Stimulated activated memory B cell treated with anti-CD40 and anti-IgM and Interleukin-4, amounts not matched to agents 10 μg/mL and 1 μg/mL and 100 μg/mL, for 72 hours (primary cell): ENCODE measurements at regions not wholly inside any gene's neighbourhood (a gene's known extent, or its start where the extent isn't known, plus 50 kb on each side); places are given as distances from the start of the nearest gene placed in this dataset.

Experiments used
- ATAC-seq: fragments of 150-1000 bp; cut with Tn5 transposase; 2 replicates; pipeline ENCODE4 v1.10.0; 2021
- H3K27ac Mint-ChIP-seq: one replicate; pipeline ENCODE4 v1.8.0; 2022; ENCODE audit warnings: mild to moderate bottlenecking, mixed read lengths
- H3K27me3 Mint-ChIP-seq: one replicate; pipeline ENCODE4 v1.8.0; 2022; ENCODE audit warnings: mixed read lengths
- H3K36me3 Mint-ChIP-seq: one replicate; pipeline ENCODE4 v1.8.0; 2022; ENCODE audit warnings: mixed read lengths
- H3K4me1 Mint-ChIP-seq: one replicate; pipeline ENCODE4 v1.8.0; 2022; ENCODE audit warnings: mixed read lengths
- H3K4me3 Mint-ChIP-seq: one replicate; pipeline ENCODE4 v1.8.0; 2022; ENCODE audit warnings: mild to moderate bottlenecking, moderate library complexity, mixed read lengths
- H3K9me3 Mint-ChIP-seq: one replicate; pipeline ENCODE4 v1.8.0; 2022; ENCODE audit warnings: mixed read lengths

GRCh38 chr3:95044101-95044500 is 981.2 kb downstream of the NSUN3 start:
- ATAC-seq: no peak
- H3K9me3 Mint-ChIP-seq: peaks cover 3% of the 10 kb centered on the region
- H3K4me1 Mint-ChIP-seq: no peaks in the 10 kb centered on the region
- no peak overlapping the region for H3K27ac Mint-ChIP-seq
- H3K4me3 Mint-ChIP-seq: no peak overlapping the region
- no peaks in the 10 kb centered on the region for H3K36me3 Mint-ChIP-seq
- H3K27me3 Mint-ChIP-seq: no peaks in the 10 kb centered on the region

DNA sequence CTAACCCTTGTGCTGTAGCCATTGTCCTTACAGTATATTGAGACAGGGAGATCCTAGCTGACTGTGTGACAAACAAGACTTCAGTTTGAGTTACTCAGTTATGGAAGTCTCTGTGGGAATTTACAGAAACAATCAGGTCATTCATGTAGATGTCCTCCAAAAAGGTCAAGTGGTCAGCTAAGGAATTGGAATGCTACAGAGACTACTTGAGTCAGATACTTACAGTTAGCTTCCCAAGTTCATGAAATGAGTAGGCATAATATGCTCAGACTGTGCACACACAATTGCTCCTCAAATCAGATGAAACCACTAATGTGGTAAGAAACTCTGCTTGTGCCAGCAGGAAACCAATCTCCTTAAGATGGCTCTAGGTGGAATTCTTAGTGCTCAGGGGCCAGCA is 985.7 kb downstream of the NSUN3 start:
- H3K27me3 Mint-ChIP-seq: no peaks in the 10 kb centered on the region
- H3K4me1 Mint-ChIP-seq: no peaks in the 10 kb centered on the region
- no peaks in the 10 kb centered on the region for H3K36me3 Mint-ChIP-seq
- H3K4me3 Mint-ChIP-seq: no peak overlapping the region
- no peak overlapping the region for H3K27ac Mint-ChIP-seq
- peaks cover 5% of the 10 kb centered on the region for H3K9me3 Mint-ChIP-seq
- ATAC-seq: no peak

DNA sequence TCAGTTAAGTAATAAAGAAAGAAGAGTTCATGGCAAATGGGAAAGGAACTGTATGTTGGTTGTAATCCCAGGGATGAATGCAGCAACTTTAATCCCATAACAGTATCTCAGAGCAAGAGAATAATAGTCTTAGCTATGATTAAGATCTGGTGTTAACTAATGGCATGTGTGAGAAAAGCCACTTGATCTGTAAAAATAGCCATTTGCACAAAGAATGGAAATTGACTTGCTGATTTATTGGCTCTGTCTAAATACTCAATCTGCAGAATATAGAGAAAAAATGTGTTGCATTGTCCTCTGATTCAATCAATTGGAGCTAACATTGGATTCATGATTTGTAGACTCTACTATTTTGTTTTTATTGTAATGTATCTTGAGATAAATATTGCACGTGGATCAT is 987.0 kb downstream of the NSUN3 start:
- no peaks in the 10 kb centered on the region for H3K36me3 Mint-ChIP-seq
- H3K27ac Mint-ChIP-seq: no peak overlapping the region
- no peaks in the 10 kb centered on the region for H3K27me3 Mint-ChIP-seq
- no peaks in the 10 kb centered on the region for H3K4me1 Mint-ChIP-seq
- H3K9me3 Mint-ChIP-seq: peaks cover 5% of the 10 kb centered on the region
- H3K4me3 Mint-ChIP-seq: no peak overlapping the region
- ATAC-seq: no peak

GRCh38 chr3:95055288-95055687 is 992.4 kb downstream of the NSUN3 start:
- Mint-ChIP-seq H3K36me3 (no peaks in the 10 kb centered on the region), H3K4me1 (no peaks in the 10 kb centered on the region), H3K27me3 (no peaks in the 10 kb centered on the region), H3K4me3 (no peak overlapping the region), H3K9me3 (peaks cover 5% of the 10 kb centered on the region), H3K27ac (no peak overlapping the region)
- no peak for ATAC-seq

DNA sequence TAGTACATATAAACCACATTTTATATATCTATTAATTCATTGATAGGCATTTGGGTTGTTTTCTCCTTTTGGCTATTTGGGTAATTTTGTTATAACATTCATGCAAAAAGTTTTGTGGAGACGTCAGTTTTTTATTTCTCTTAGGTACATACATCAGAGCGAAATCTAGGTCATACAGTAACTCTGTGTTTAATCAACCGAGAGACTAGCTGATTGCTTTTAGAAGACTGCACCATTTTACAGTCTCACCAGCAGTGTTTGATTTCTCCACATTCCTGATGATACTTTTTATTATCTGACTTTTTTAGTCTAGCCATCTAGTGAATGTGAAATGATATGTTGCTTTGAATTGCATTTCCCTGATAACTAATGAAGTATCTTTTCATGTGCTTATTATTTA is 1019.3 kb downstream of the NSUN3 start:
- no peaks in the 10 kb centered on the region for H3K4me1 Mint-ChIP-seq

DNA sequence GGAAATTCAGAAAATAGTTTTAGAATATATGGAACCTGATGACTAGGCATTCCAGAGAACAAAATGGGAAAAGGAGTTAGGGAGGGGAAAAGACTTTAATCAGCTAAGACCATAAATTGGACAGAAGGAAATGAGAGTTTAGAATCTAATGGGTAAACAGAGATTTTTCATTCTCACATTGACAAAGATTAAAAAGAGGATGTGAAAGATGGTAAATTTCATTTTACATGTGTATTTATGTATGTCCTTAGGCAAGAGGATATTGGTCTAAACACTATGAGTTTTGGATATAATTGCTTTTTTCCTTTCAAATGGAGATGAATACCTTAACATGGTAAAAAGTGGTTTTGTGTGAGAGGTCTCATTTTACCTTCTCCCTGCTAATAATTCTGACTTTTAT is 1021.9 kb downstream of the NSUN3 start:
- Mint-ChIP-seq H3K36me3 (no peaks in the 10 kb centered on the region), H3K4me1 (no peaks in the 10 kb centered on the region), H3K9me3 (no peaks in the 10 kb centered on the region), H3K27ac (no peak overlapping the region), H3K4me3 (no peak overlapping the region), H3K27me3 (no peaks in the 10 kb centered on the region)
- ATAC-seq: no peak

More for the DNA sequence above, 1019.3 kb downstream of the NSUN3 start:
- no peak overlapping the region for H3K4me3 Mint-ChIP-seq
- H3K27me3 Mint-ChIP-seq: no peaks in the 10 kb centered on the region
- H3K27ac Mint-ChIP-seq: no peak overlapping the region
- H3K36me3 Mint-ChIP-seq: no peaks in the 10 kb centered on the region
- no peaks in the 10 kb centered on the region for H3K9me3 Mint-ChIP-seq
- no peak for ATAC-seq

- no peak for ATAC-seq
- no peaks in the 10 kb centered on the region for H3K27me3 Mint-ChIP-seq
- no peak overlapping the region for H3K4me3 Mint-ChIP-seq
- H3K36me3 Mint-ChIP-seq: no peaks in the 10 kb centered on the region
- peaks cover 7% of the 10 kb centered on the region for H3K9me3 Mint-ChIP-seq
- no peaks in the 10 kb centered on the region for H3K4me1 Mint-ChIP-seq
- H3K27ac Mint-ChIP-seq: no peak overlapping the region
These were observed 1025.6 kb downstream of the NSUN3 start for GRCh38 chr3:95088464-95088863.

- Mint-ChIP-seq H3K9me3 (peaks cover 4% of the 10 kb centered on the region), H3K27me3 (no peaks in the 10 kb centered on the region), H3K4me3 (no peak overlapping the region), H3K4me1 (no peaks in the 10 kb centered on the region), H3K36me3 (no peaks in the 10 kb centered on the region), H3K27ac (no peak overlapping the region)
- no peak for ATAC-seq
These were observed 1034.6 kb downstream of the NSUN3 start for GRCh38 chr3:95097493-95097892.

- Mint-ChIP-seq H3K4me1 (no peaks in the 10 kb centered on the region), H3K27me3 (no peaks in the 10 kb centered on the region), H3K36me3 (no peaks in the 10 kb centered on the region), H3K9me3 (peaks cover 4% of the 10 kb centered on the region), H3K4me3 (no peak overlapping the region), H3K27ac (no peak overlapping the region)
- no peak for ATAC-seq
These were observed 1058.1 kb downstream of the NSUN3 start for GRCh38 chr3:95120921-95121320.

GRCh38 chr3:95123104-95123503 is 1060.2 kb downstream of the NSUN3 start:
- Mint-ChIP-seq H3K9me3 (peaks cover 5% of the 10 kb centered on the region), H3K4me1 (no peaks in the 10 kb centered on the region)

GRCh38 chr3:95134693-95135413 is 1072.0 kb downstream of the NSUN3 start:
- Mint-ChIP-seq H3K9me3 (peaks cover 3% of the 10 kb centered on the region), H3K36me3 (no peaks in the 10 kb centered on the region), H3K4me1 (no peaks in the 10 kb centered on the region), H3K27me3 (no peaks in the 10 kb centered on the region), H3K4me3 (no peak overlapping the region), H3K27ac (no peak overlapping the region)
- ATAC-seq: no peak

More at GRCh38 chr3:95123104-95123503, 1060.2 kb downstream of the NSUN3 start:
- ATAC-seq: no peak
- Mint-ChIP-seq H3K4me3 (no peak overlapping the region), H3K27ac (no peak overlapping the region), H3K36me3 (no peaks in the 10 kb centered on the region), H3K27me3 (no peaks in the 10 kb centered on the region)

DNA sequence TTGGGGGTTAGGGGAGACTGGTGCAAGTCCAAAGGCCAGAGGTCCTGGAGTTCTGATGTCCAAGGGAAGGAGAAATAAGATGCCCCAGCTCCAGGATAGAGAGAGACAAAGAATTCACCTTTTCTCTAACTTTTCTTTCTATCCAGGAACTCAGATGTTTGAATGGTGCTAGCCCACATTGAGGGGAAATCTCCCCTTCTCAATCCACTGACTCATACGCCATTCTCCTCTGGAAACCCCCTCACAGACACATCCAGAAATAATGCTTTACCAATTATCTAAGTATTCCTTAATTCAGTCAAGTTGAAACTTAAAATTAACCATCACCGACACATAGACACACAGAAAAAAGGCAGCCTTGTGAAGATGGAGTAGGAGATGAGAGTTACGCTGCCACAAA is 1085.2 kb downstream of the NSUN3 start:
- Mint-ChIP-seq H3K27ac (no peak overlapping the region), H3K27me3 (no peaks in the 10 kb centered on the region), H3K9me3 (peaks cover 2% of the 10 kb centered on the region), H3K4me1 (no peaks in the 10 kb centered on the region), H3K4me3 (no peak overlapping the region), H3K36me3 (no peaks in the 10 kb centered on the region)
- no peak for ATAC-seq

GRCh38 chr3:95151590-95151989 is 1088.7 kb downstream of the NSUN3 start:
- Mint-ChIP-seq H3K36me3 (no peaks in the 10 kb centered on the region), H3K27ac (no peak overlapping the region), H3K4me1 (no peaks in the 10 kb centered on the region), H3K27me3 (no peaks in the 10 kb centered on the region), H3K4me3 (no peak overlapping the region), H3K9me3 (peaks cover 10% of the 10 kb centered on the region)
- no peak for ATAC-seq

DNA sequence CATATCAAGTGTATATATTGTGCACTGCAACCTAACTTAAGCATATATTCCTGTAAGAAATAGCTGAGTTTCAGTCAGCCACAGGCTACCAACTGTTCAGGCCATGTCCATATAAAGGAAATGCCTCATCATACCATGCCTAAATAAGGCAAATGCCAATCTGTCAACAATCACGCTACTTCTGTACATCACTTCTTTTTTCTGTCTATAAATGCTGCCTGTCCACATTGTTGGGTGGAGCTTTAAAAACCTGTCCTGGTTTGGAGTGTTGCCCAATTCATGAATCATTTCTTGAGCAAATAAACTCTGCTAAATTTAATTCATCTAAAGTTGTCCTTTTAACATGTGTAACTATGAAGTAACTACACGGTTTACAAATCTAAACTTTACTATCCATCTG is 1091.9 kb downstream of the NSUN3 start:
- H3K4me1 Mint-ChIP-seq: no peaks in the 10 kb centered on the region
- ATAC-seq: no peak
- no peak overlapping the region for H3K27ac Mint-ChIP-seq
- H3K9me3 Mint-ChIP-seq: peaks cover 24% of the 10 kb centered on the region
- no peak overlapping the region for H3K4me3 Mint-ChIP-seq
- no peaks in the 10 kb centered on the region for H3K36me3 Mint-ChIP-seq
- no peaks in the 10 kb centered on the region for H3K27me3 Mint-ChIP-seq

DNA sequence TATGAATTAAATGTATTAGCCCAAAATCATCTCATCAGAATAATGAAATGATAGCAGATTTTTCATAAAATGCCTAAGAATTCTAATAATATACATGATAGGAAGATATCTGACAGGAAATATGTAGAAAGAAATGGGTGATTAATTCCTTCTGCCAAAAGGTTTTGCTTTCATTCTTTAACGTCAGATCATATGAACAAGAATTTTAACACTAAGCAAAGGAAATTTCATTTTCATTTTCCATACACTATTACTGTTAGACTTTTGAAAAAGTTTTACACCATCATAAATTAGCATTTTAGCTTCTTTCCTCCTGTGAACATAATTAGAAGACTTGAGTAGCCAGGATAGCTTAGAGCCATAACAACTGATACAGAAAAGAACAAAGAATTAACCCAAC is 1099.9 kb downstream of the NSUN3 start:
- ATAC-seq: no peak
- Mint-ChIP-seq H3K36me3 (no peaks in the 10 kb centered on the region), H3K27ac (no peak overlapping the region), H3K9me3 (peaks cover 8% of the 10 kb centered on the region), H3K4me3 (no peak overlapping the region), H3K4me1 (no peaks in the 10 kb centered on the region), H3K27me3 (no peaks in the 10 kb centered on the region)

GRCh38 chr3:95167748-95168147 is 1104.9 kb downstream of the NSUN3 start:
- no peak overlapping the region for H3K4me3 Mint-ChIP-seq
- H3K36me3 Mint-ChIP-seq: no peaks in the 10 kb centered on the region
- H3K9me3 Mint-ChIP-seq: peaks cover 5% of the 10 kb centered on the region
- H3K27me3 Mint-ChIP-seq: no peaks in the 10 kb centered on the region
- H3K27ac Mint-ChIP-seq: no peak overlapping the region
- no peak for ATAC-seq
- H3K4me1 Mint-ChIP-seq: no peaks in the 10 kb centered on the region

- no peak for ATAC-seq
- Mint-ChIP-seq H3K4me3 (no peak overlapping the region), H3K36me3 (no peaks in the 10 kb centered on the region), H3K9me3 (peaks cover 5% of the 10 kb centered on the region), H3K27me3 (no peaks in the 10 kb centered on the region), H3K4me1 (no peaks in the 10 kb centered on the region), H3K27ac (no peak overlapping the region)
These were observed 1105.7 kb downstream of the NSUN3 start for GRCh38 chr3:95168526-95168925.
